ENCODE measurements at regions not wholly inside any gene's neighbourhood (a gene's known extent, or its start where the extent isn't known, plus 50 kb on each side); places are given as distances from the start of the nearest gene placed in this dataset.

DNA sequence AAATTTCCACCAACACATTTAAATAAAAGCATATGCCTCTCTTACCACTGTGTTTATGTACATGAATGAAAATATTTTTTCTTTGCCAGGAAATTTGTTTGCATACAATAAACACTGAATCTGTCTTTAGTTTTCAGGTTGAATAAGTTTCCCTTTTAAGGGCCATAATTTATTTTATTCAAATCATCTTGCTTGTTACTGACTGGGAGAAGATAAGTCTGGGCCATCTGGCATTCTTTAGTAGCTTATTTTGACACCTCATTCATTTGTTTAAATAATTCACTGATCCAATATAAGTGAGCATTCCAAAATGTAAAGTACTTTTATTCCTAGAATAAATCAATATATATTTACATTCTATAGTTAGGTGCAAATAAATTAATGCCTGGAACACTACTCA, 1001.3 kb downstream of the PLOD2 start:
- no peak for TF ChIP-seq NFIC (IDR thresholded peaks at IDR 0.05)
- no peak for TF ChIP-seq CEBPB (IDR thresholded peaks at IDR 0.05)
- no peak for TF ChIP-seq EGR1 (IDR thresholded peaks at IDR 0.05)
- TF ChIP-seq, protein P1, sequence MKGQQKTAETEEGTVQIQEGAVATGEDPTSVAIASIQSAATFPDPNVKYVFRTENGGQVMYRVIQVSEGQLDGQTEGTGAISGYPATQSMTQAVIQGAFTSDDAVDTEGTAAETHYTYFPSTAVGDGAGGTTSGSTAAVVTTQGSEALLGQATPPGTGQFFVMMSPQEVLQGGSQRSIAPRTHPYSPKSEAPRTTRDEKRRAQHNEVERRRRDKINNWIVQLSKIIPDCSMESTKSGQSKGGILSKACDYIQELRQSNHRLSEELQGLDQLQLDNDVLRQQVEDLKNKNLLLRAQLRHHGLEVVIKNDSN (IDR thresholded peaks at IDR 0.05): no peak
- no peak for TF ChIP-seq YY1 (IDR thresholded peaks at IDR 0.05; ENCODE audit: low read depth)
- TF ChIP-seq TCF12 (IDR thresholded peaks at IDR 0.05; ENCODE audit: low read depth): no peak
- no peak for TF ChIP-seq FOXM1 (IDR thresholded peaks at IDR 0.05; ENCODE audit: borderline replicate concordance, low read depth)
- TF ChIP-seq EP300 (IDR thresholded peaks at IDR 0.05; ENCODE audit: borderline replicate concordance): no peak
- TF ChIP-seq ZBTB7A (IDR thresholded peaks at IDR 0.05; ENCODE audit: low read depth): no peak
- no peak for TF ChIP-seq CREB1 (IDR thresholded peaks at IDR 0.05; ENCODE audit: low read depth)
- no peak for TF ChIP-seq RAD21 (IDR thresholded peaks at IDR 0.05; ENCODE audit: low read depth)
- TF ChIP-seq TEAD4 (IDR thresholded peaks at IDR 0.05): no peak
- no peak for TF ChIP-seq TAF1 (IDR thresholded peaks at IDR 0.05; ENCODE audit: low read depth)
- TF ChIP-seq, protein P2, sequence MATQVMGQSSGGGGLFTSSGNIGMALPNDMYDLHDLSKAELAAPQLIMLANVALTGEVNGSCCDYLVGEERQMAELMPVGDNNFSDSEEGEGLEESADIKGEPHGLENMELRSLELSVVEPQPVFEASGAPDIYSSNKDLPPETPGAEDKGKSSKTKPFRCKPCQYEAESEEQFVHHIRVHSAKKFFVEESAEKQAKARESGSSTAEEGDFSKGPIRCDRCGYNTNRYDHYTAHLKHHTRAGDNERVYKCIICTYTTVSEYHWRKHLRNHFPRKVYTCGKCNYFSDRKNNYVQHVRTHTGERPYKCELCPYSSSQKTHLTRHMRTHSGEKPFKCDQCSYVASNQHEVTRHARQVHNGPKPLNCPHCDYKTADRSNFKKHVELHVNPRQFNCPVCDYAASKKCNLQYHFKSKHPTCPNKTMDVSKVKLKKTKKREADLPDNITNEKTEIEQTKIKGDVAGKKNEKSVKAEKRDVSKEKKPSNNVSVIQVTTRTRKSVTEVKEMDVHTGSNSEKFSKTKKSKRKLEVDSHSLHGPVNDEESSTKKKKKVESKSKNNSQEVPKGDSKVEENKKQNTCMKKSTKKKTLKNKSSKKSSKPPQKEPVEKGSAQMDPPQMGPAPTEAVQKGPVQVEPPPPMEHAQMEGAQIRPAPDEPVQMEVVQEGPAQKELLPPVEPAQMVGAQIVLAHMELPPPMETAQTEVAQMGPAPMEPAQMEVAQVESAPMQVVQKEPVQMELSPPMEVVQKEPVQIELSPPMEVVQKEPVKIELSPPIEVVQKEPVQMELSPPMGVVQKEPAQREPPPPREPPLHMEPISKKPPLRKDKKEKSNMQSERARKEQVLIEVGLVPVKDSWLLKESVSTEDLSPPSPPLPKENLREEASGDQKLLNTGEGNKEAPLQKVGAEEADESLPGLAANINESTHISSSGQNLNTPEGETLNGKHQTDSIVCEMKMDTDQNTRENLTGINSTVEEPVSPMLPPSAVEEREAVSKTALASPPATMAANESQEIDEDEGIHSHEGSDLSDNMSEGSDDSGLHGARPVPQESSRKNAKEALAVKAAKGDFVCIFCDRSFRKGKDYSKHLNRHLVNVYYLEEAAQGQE (IDR thresholded peaks at IDR 0.05; ENCODE audit: low read depth): no peak

DNA sequence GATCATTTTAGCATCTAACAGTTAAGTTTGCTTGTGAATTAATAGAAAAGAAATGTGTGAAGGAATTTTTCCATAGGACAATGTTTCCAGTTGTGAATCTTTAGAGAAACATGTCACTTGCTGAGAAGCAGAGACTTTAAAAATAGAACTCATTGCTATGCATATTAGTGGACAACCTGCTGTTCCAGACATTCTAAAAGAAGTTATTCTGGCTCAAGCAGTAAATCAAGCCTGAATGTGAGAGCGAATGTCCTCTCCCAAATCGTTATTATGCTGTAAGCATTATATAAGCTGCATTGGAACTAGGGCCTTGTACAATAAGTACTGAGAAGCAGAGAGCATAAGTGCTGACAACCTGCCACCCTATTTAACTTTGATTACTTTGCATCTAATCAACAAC, 990.9 kb downstream of the PLOD2 start:
- TF ChIP-seq EP300 (IDR thresholded peaks at IDR 0.05; ENCODE audit: borderline replicate concordance): no peak
- TF ChIP-seq CREB1 (IDR thresholded peaks at IDR 0.05; ENCODE audit: low read depth): no peak

DNA sequence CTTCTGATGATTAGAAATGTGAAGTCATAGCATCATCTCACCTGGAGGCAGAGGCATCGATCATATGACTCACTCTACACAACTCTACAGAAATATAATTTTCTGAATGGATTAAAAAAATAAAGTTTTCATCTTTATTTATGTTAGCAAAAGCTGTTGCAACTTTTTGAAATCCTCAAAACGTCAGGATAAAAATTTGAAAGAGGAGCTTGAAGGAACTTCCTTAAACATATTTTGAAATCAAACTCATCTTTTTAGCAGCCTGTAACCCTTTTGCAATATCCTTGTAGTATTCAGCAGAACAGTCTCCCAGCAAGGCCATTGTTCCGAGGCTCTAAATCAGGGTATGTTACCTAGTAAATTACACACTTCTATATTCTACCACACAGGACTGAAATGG, 985.4 kb downstream of the PLOD2 start:
- TF ChIP-seq RAD21 (IDR thresholded peaks at IDR 0.05; ENCODE audit: low read depth): no peak
- TF ChIP-seq ZBTB7A (IDR thresholded peaks at IDR 0.05; ENCODE audit: low read depth): no peak
- TF ChIP-seq, protein P2 (IDR thresholded peaks at IDR 0.05; ENCODE audit: low read depth): no peak
- TF ChIP-seq TCF12 (IDR thresholded peaks at IDR 0.05; ENCODE audit: low read depth): no peak
- no peak for TF ChIP-seq EP300 (IDR thresholded peaks at IDR 0.05; ENCODE audit: borderline replicate concordance)

DNA sequence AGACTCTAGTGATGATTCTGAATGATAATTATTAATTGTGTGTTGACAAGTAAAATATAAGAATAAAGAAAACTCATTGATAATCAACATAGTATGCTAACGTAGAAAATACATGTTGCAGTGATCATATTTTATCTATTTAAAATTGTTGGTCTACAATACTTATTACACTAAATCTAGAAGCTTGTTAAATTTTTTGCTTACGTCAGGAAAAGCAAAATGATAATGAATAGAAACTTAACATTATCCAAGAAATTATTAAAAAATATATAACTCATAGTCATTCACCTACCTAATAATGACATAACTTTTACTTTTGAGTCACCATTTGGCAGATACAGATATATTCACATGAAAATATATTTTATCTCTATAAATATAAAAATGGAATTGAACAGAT, 984.1 kb downstream of the PLOD2 start:
- no peak for TF ChIP-seq TAF1 (IDR thresholded peaks at IDR 0.05; ENCODE audit: low read depth)
- no peak for TF ChIP-seq EGR1 (IDR thresholded peaks at IDR 0.05)
- no peak for TF ChIP-seq YY1 (IDR thresholded peaks at IDR 0.05; ENCODE audit: low read depth)
- TF ChIP-seq CREB1 (IDR thresholded peaks at IDR 0.05; ENCODE audit: low read depth): no peak
- TF ChIP-seq CEBPB (IDR thresholded peaks at IDR 0.05): no peak
- TF ChIP-seq, protein P1 (IDR thresholded peaks at IDR 0.05): no peak
- TF ChIP-seq RAD21 (IDR thresholded peaks at IDR 0.05; ENCODE audit: low read depth): no peak
- no peak for TF ChIP-seq EP300 (IDR thresholded peaks at IDR 0.05; ENCODE audit: borderline replicate concordance)
- no peak for TF ChIP-seq ZBTB7A (IDR thresholded peaks at IDR 0.05; ENCODE audit: low read depth)
- TF ChIP-seq NFIC (IDR thresholded peaks at IDR 0.05): no peak
- TF ChIP-seq, protein P3, sequence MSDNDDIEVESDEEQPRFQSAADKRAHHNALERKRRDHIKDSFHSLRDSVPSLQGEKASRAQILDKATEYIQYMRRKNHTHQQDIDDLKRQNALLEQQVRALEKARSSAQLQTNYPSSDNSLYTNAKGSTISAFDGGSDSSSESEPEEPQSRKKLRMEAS (IDR thresholded peaks at IDR 0.05): no peak
- TF ChIP-seq TEAD4 (IDR thresholded peaks at IDR 0.05): no peak
- TF ChIP-seq, protein P2 (IDR thresholded peaks at IDR 0.05; ENCODE audit: low read depth): no peak
- no peak for TF ChIP-seq FOXM1 (IDR thresholded peaks at IDR 0.05; ENCODE audit: borderline replicate concordance, low read depth)
- TF ChIP-seq TCF12 (IDR thresholded peaks at IDR 0.05; ENCODE audit: low read depth): no peak

DNA sequence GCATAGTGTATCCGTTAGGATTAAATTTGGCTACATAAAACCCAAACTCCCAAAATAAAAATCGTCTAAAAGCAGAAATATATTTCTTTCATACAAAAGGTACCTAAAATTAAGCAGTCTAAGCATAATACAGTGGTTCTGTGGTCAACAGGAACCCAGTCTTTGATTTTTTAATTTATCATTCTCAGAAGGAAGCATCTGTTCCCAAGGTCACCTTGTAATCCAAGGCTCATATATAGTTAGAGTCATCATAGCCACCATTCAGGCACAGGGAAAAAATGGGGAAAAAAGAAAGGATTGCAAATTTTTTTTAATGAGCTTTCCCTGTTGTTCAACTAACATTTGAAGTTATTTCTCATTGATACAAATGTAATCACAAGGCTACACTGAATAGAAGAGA, 983.2 kb downstream of the PLOD2 start:
- TF ChIP-seq EGR1 (IDR thresholded peaks at IDR 0.05) (no peak), CEBPB (IDR thresholded peaks at IDR 0.05) (no peak), EP300 (IDR thresholded peaks at IDR 0.05; ENCODE audit: borderline replicate concordance) (no peak), ZBTB7A (IDR thresholded peaks at IDR 0.05; ENCODE audit: low read depth) (no peak), TCF12 (IDR thresholded peaks at IDR 0.05; ENCODE audit: low read depth) (no peak), NFIC (IDR thresholded peaks at IDR 0.05) (no peak), RAD21 (IDR thresholded peaks at IDR 0.05; ENCODE audit: low read depth) (no peak), CREB1 (IDR thresholded peaks at IDR 0.05; ENCODE audit: low read depth) (no peak), FOXM1 (IDR thresholded peaks at IDR 0.05; ENCODE audit: borderline replicate concordance, low read depth) (no peak), TEAD4 (IDR thresholded peaks at IDR 0.05) (no peak), YY1 (IDR thresholded peaks at IDR 0.05; ENCODE audit: low read depth) (no peak), TAF1 (IDR thresholded peaks at IDR 0.05; ENCODE audit: low read depth) (no peak)
- TF ChIP-seq, protein P1 (IDR thresholded peaks at IDR 0.05): no peak
- TF ChIP-seq, protein P3 (IDR thresholded peaks at IDR 0.05): no peak
- TF ChIP-seq, protein P2 (IDR thresholded peaks at IDR 0.05; ENCODE audit: low read depth): no peak
